ENCODE measurements at regions not wholly inside any gene's neighbourhood (a gene's known extent, or its start where the extent isn't known, plus 50 kb on each side); places are given as distances from the start of the nearest gene placed in this dataset.
"Not testable (repeated sequence)": the region's sequence is repeated elsewhere in the genome, so short reads cannot be mapped to it uniquely, and the experiment has no call there.

DNA sequence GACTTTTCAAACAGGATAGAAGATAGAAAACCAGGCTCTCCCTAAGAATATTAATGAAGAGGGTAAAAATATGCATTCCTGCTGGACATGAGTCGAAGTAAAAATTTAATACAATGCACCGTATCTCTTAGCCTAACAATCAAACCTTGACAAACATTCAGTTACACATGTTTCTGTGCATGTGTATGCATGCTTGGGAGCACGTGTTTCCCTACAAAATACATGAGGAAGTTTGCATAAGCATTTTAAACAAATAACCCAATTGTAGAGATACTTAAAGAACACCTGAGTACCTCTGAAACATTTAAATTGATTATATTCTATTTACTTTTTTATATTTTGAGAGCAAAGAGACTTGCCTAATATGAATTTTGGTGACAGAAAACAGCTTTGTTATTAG lies 1763.7 kb upstream of the SEL1L start:
- no peak for DNase-seq
- 100% methylated on average over 2 of the region's 3 CpGs for WGBS
- no peak overlapping the region for H2BK12ac ChIP-seq (ENCODE audit: low read length in 2 of 2)
- no peak overlapping the region for H4K8ac ChIP-seq (ENCODE audit: low read length)
- H3K9ac ChIP-seq (ENCODE audit: low read length): no peak overlapping the region
- no peak overlapping the region for H3K4me3 ChIP-seq (ENCODE audit: insufficient read depth in 1 of 2, low read depth in 1 of 2, low read length in 2 of 2)
- H3K9me3 ChIP-seq (ENCODE audit: control insufficient read depth, low read length): no peaks in the 10 kb centered on the region
- no peak overlapping the region for H2AK5ac ChIP-seq (ENCODE audit: low read length, severe bottlenecking)
- no peak overlapping the region for H2BK120ac ChIP-seq (ENCODE audit: low read depth, low read length)
- H2BK15ac ChIP-seq (ENCODE audit: low read depth, poor library complexity, severe bottlenecking): no peak overlapping the region
- no peak overlapping the region for H3K14ac ChIP-seq (ENCODE audit: low read length in 2 of 2)
- no peak overlapping the region for H2BK5ac ChIP-seq (ENCODE audit: low read depth, low read length, poor library complexity, severe bottlenecking)
- H3K4me2 ChIP-seq (ENCODE audit: low read length, poor library complexity, severe bottlenecking): no peak overlapping the region
- peaks cover 2% of the 10 kb centered on the region for H3K4me1 ChIP-seq (ENCODE audit: control insufficient read depth, insufficient read depth, low read depth, low read length)
- no peak overlapping the region for H2AFZ ChIP-seq (ENCODE audit: low read depth, low read length)
- no peaks in the 10 kb centered on the region for H3K79me1 ChIP-seq (replicated peaks; ENCODE audit: low read length, poor library complexity, severe bottlenecking)
- H3K4ac ChIP-seq (ENCODE audit: low read depth in 1 of 2, low read length in 2 of 2): no peak overlapping the region
- H3K23ac ChIP-seq (ENCODE audit: low read length in 2 of 2): no peak overlapping the region
- no peaks in the 10 kb centered on the region for H3K36me3 ChIP-seq (ENCODE audit: control insufficient read depth in 1 of 2, insufficient read depth in 2 of 2, low read depth in 1 of 2, low read length in 2 of 2)
- no peaks in the 10 kb centered on the region for H3K27me3 ChIP-seq (ENCODE audit: control insufficient read depth in 1 of 2, insufficient read depth in 1 of 2, low read length in 2 of 2)
- no peak overlapping the region for H4K91ac ChIP-seq (ENCODE audit: low read length)
- no peak overlapping the region for H3K18ac ChIP-seq (ENCODE audit: low read depth in 1 of 2, low read length in 2 of 2)
- H3K27ac ChIP-seq (ENCODE audit: low read length, poor library complexity, severe bottlenecking): no peak overlapping the region

DNA sequence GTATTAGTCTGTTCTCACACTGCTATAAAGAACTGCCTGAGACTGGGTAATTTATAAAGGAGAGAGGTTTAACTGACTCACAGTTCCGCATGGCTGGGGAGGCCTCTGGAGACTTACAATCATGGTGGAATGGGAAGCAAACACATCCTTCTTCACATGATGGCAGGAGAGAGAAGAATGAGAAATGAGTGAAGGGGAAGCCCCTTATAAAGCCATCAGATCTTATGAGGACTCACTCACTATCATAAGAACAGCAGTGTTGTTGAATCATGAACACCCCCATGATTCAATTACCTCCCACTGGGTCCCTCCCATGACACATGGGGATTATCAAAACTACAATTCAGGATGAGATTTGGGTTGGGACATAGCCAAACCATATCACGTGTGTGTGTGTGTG lies 1764.4 kb upstream of the SEL1L start:
- DNase-seq; H3K4ac ChIP-seq (ENCODE audit: low read depth in 1 of 2, low read length in 2 of 2); H2BK15ac ChIP-seq (ENCODE audit: low read depth, poor library complexity, severe bottlenecking); H2AFZ ChIP-seq (ENCODE audit: low read depth, low read length); H3K4me3 ChIP-seq (ENCODE audit: insufficient read depth in 1 of 2, low read depth in 1 of 2, low read length in 2 of 2); H3K4me1 ChIP-seq (ENCODE audit: control insufficient read depth, insufficient read depth, low read depth, low read length); H3K9ac ChIP-seq (ENCODE audit: low read length); H2BK5ac ChIP-seq (ENCODE audit: low read depth, low read length, poor library complexity, severe bottlenecking); H3K27ac ChIP-seq (ENCODE audit: low read length, poor library complexity, severe bottlenecking); H4K8ac ChIP-seq (ENCODE audit: low read length); H3K27me3 ChIP-seq (ENCODE audit: control insufficient read depth in 1 of 2, insufficient read depth in 1 of 2, low read length in 2 of 2); H2AK5ac ChIP-seq (ENCODE audit: low read length, severe bottlenecking); H2BK120ac ChIP-seq (ENCODE audit: low read depth, low read length); H3K18ac ChIP-seq (ENCODE audit: low read depth in 1 of 2, low read length in 2 of 2); H3K14ac ChIP-seq (ENCODE audit: low read length in 2 of 2); H3K4me2 ChIP-seq (ENCODE audit: low read length, poor library complexity, severe bottlenecking); H3K23ac ChIP-seq (ENCODE audit: low read length in 2 of 2); H4K91ac ChIP-seq (ENCODE audit: low read length); H3K9me3 ChIP-seq (ENCODE audit: control insufficient read depth, low read length); H3K79me1 ChIP-seq (replicated peaks; ENCODE audit: low read length, poor library complexity, severe bottlenecking); H2BK12ac ChIP-seq (ENCODE audit: low read length in 2 of 2); H3K36me3 ChIP-seq (ENCODE audit: control insufficient read depth in 1 of 2, insufficient read depth in 2 of 2, low read depth in 1 of 2, low read length in 2 of 2): not testable (repeated sequence)
- 100% methylated on average over 2 of the region's 2 CpGs for WGBS

DNA sequence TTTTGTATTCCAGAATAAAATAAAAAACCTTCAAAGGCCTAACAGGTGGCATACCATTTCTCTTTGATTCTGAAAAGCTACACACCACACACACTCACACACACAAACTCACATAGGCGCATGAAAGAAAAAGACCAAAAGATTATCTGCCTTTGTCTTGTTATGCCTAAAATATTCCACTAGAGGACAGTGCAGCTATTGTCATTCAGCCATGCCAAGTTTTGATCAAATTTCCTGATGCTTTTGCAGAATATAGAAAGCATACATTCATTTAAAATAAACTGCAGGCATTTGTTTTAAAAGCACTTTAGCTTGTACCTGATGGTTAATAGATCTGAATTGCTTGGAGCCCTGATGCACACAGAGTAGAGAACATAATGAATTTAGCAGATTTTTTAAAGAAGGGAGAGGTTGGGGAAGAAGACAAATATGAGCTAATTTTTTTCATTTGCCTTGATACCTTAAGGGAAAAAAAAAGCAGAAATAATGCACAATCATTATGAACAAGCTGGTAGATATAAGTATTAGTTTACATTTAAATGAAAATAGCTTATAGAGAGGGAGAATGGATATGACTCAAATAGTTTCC lies 1766.9 kb upstream of the SEL1L start:
- H3K9ac ChIP-seq (ENCODE audit: low read length): no peak overlapping the region
- no peak overlapping the region for H2AK5ac ChIP-seq (ENCODE audit: low read length, severe bottlenecking)
- no peaks in the 10 kb centered on the region for H3K27me3 ChIP-seq (ENCODE audit: control insufficient read depth in 1 of 2, insufficient read depth in 1 of 2, low read length in 2 of 2)
- H4K91ac ChIP-seq (ENCODE audit: low read length): no peak overlapping the region
- H2BK5ac ChIP-seq (ENCODE audit: low read depth, low read length, poor library complexity, severe bottlenecking): no peak overlapping the region
- H3K18ac ChIP-seq (ENCODE audit: low read depth in 1 of 2, low read length in 2 of 2): no peak overlapping the region
- no peak overlapping the region for H4K8ac ChIP-seq (ENCODE audit: low read length)
- no peak overlapping the region for H3K4ac ChIP-seq (ENCODE audit: low read depth in 1 of 2, low read length in 2 of 2)
- H2BK15ac ChIP-seq (ENCODE audit: low read depth, poor library complexity, severe bottlenecking): no peak overlapping the region
- no peak overlapping the region for H2AFZ ChIP-seq (ENCODE audit: low read depth, low read length)
- H3K27ac ChIP-seq (ENCODE audit: low read length, poor library complexity, severe bottlenecking): no peak overlapping the region
- H3K4me3 ChIP-seq (ENCODE audit: insufficient read depth in 1 of 2, low read depth in 1 of 2, low read length in 2 of 2): no peak overlapping the region
- H3K23ac ChIP-seq (ENCODE audit: low read length in 2 of 2): no peak overlapping the region
- peaks cover 2% of the 10 kb centered on the region for H3K4me1 ChIP-seq (ENCODE audit: control insufficient read depth, insufficient read depth, low read depth, low read length)
- H3K4me2 ChIP-seq (ENCODE audit: low read length, poor library complexity, severe bottlenecking): no peak overlapping the region
- H2BK120ac ChIP-seq (ENCODE audit: low read depth, low read length): no peak overlapping the region
- DNase-seq: peak; percentile 53
- H3K36me3 ChIP-seq (ENCODE audit: control insufficient read depth in 1 of 2, insufficient read depth in 2 of 2, low read depth in 1 of 2, low read length in 2 of 2): no peaks in the 10 kb centered on the region
- 47% methylated on average over 1 of the region's 1 CpG for WGBS
- no peak overlapping the region for H2BK12ac ChIP-seq (ENCODE audit: low read length in 2 of 2)
- no peaks in the 10 kb centered on the region for H3K79me1 ChIP-seq (replicated peaks; ENCODE audit: low read length, poor library complexity, severe bottlenecking)
- H3K9me3 ChIP-seq (ENCODE audit: control insufficient read depth, low read length): no peaks in the 10 kb centered on the region
- no peak overlapping the region for H3K14ac ChIP-seq (ENCODE audit: low read length in 2 of 2)

DNA sequence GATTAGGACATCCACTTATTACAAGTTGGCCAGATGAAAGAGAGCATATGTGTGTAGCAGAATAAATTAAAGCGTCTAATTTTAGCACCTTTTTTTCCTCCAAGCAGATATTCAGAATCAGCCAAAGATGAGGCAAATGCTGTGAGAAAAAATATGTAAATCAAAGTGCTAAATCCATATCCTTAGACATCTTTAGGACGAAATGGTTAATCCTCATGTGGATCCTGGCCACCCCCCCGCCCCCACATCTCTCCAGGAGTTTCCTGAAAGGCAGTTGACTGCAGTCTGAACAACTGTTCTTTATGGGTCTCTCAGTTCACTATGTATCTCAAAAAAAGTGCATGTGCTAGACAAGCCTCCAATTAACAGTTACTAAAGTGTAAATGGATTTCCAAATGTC lies 1768.1 kb upstream of the SEL1L start:
- H3K36me3 ChIP-seq (ENCODE audit: control insufficient read depth in 1 of 2, insufficient read depth in 2 of 2, low read depth in 1 of 2, low read length in 2 of 2): no peaks in the 10 kb centered on the region
- no peak overlapping the region for H2AFZ ChIP-seq (ENCODE audit: low read depth, low read length)
- H2BK15ac ChIP-seq (ENCODE audit: low read depth, poor library complexity, severe bottlenecking): no peak overlapping the region
- no peaks in the 10 kb centered on the region for H3K79me1 ChIP-seq (replicated peaks; ENCODE audit: low read length, poor library complexity, severe bottlenecking)
- DNase-seq: no peak
- no peak overlapping the region for H3K4me3 ChIP-seq (ENCODE audit: insufficient read depth in 1 of 2, low read depth in 1 of 2, low read length in 2 of 2)
- no peak overlapping the region for H4K8ac ChIP-seq (ENCODE audit: low read length)
- H2AK5ac ChIP-seq (ENCODE audit: low read length, severe bottlenecking): no peak overlapping the region
- no peak overlapping the region for H3K18ac ChIP-seq (ENCODE audit: low read depth in 1 of 2, low read length in 2 of 2)
- WGBS: 71% methylated on average over 3 of the region's 3 CpGs
- no peak overlapping the region for H3K4me2 ChIP-seq (ENCODE audit: low read length, poor library complexity, severe bottlenecking)
- no peak overlapping the region for H3K4ac ChIP-seq (ENCODE audit: low read depth in 1 of 2, low read length in 2 of 2)
- H3K27ac ChIP-seq (ENCODE audit: low read length, poor library complexity, severe bottlenecking): no peak overlapping the region
- H2BK5ac ChIP-seq (ENCODE audit: low read depth, low read length, poor library complexity, severe bottlenecking): no peak overlapping the region
- no peak overlapping the region for H3K23ac ChIP-seq (ENCODE audit: low read length in 2 of 2)
- no peaks in the 10 kb centered on the region for H3K4me1 ChIP-seq (ENCODE audit: control insufficient read depth, insufficient read depth, low read depth, low read length)
- no peak overlapping the region for H4K91ac ChIP-seq (ENCODE audit: low read length)
- H3K27me3 ChIP-seq (ENCODE audit: control insufficient read depth in 1 of 2, insufficient read depth in 1 of 2, low read length in 2 of 2): no peaks in the 10 kb centered on the region
- H3K9ac ChIP-seq (ENCODE audit: low read length): no peak overlapping the region
- H3K9me3 ChIP-seq (ENCODE audit: control insufficient read depth, low read length): no peaks in the 10 kb centered on the region
- no peak overlapping the region for H2BK120ac ChIP-seq (ENCODE audit: low read depth, low read length)
- no peak overlapping the region for H3K14ac ChIP-seq (ENCODE audit: low read length in 2 of 2)
- no peak overlapping the region for H2BK12ac ChIP-seq (ENCODE audit: low read length in 2 of 2)
